ENCODE measurements at regions not wholly inside any gene's neighbourhood (a gene's known extent, or its start where the extent isn't known, plus 50 kb on each side); places are given as distances from the start of the nearest gene placed in this dataset.

DNA sequence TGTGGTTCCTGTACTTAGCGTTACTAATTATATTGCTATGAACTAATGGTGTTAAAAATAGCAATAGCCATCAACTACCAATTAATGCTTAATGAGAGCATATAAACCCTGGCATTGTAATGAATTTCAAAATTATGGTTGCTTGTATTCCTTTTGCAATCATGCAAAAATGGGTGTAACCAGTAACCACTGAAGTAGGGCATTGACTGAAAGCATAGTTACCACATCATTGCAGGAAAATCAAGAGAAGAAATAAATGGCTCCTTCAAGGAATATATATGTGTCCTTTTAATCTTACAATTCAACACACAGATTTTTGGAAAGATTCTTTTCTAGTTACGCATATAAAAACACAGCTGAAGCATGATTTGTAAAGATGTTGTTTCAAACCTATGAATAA, 328.3 kb upstream of the AGTR1 start:
- H2AK9ac ChIP-seq (replicated peaks; ENCODE audit: low read depth, low read length, poor library complexity), result no peak overlapping the region
- H3K27me3 ChIP-seq (ENCODE audit: control insufficient read depth, insufficient read depth, low read length), result no peaks in the 10 kb centered on the region
- H2BK120ac ChIP-seq (ENCODE audit: low read depth, low read length), result no peak overlapping the region
- no peak for DNase-seq
- no peak overlapping the region for H3K14ac ChIP-seq (replicated peaks; ENCODE audit: low read depth, low read length)
- no peak for ATAC-seq (ENCODE audit: low read depth)
- H3K36me3 ChIP-seq (ENCODE audit: control insufficient read depth, insufficient read depth, low read length), result no peaks in the 10 kb centered on the region
- no peak overlapping the region for H3K4me3 ChIP-seq (ENCODE audit: insufficient read depth, low read depth, low read length)
- TF ChIP-seq, protein P1, sequence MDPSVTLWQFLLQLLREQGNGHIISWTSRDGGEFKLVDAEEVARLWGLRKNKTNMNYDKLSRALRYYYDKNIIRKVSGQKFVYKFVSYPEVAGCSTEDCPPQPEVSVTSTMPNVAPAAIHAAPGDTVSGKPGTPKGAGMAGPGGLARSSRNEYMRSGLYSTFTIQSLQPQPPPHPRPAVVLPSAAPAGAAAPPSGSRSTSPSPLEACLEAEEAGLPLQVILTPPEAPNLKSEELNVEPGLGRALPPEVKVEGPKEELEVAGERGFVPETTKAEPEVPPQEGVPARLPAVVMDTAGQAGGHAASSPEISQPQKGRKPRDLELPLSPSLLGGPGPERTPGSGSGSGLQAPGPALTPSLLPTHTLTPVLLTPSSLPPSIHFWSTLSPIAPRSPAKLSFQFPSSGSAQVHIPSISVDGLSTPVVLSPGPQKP (IDR thresholded peaks at IDR 0.05; ENCODE audit: borderline replicate concordance, low read depth, low read length), result no peak
- TF ChIP-seq RAD21 (IDR thresholded peaks at IDR 0.05; ENCODE audit: low read length), result no peak
- no peak for TF ChIP-seq CEBPB (IDR thresholded peaks at IDR 0.05; ENCODE audit: low read depth, low read length)
- no peak for TF ChIP-seq NFE2L2 (IDR thresholded peaks at IDR 0.05; ENCODE audit: low read depth, low read length)
- TF ChIP-seq BHLHE40 (IDR thresholded peaks at IDR 0.05; ENCODE audit: low read depth, low read length), result no peak
- TF ChIP-seq SMC3 (IDR thresholded peaks at IDR 0.05; ENCODE audit: low read depth, low read length), result no peak
- TF ChIP-seq MAZ (IDR thresholded peaks at IDR 0.05; ENCODE audit: borderline replicate concordance, low read depth, low read length), result no peak
- TF ChIP-seq, protein P2, sequence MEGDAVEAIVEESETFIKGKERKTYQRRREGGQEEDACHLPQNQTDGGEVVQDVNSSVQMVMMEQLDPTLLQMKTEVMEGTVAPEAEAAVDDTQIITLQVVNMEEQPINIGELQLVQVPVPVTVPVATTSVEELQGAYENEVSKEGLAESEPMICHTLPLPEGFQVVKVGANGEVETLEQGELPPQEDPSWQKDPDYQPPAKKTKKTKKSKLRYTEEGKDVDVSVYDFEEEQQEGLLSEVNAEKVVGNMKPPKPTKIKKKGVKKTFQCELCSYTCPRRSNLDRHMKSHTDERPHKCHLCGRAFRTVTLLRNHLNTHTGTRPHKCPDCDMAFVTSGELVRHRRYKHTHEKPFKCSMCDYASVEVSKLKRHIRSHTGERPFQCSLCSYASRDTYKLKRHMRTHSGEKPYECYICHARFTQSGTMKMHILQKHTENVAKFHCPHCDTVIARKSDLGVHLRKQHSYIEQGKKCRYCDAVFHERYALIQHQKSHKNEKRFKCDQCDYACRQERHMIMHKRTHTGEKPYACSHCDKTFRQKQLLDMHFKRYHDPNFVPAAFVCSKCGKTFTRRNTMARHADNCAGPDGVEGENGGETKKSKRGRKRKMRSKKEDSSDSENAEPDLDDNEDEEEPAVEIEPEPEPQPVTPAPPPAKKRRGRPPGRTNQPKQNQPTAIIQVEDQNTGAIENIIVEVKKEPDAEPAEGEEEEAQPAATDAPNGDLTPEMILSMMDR (conservative IDR thresholded peaks at IDR 0.05; ENCODE audit: low read depth, low read length), result no peak
- TF ChIP-seq MAFK (IDR thresholded peaks at IDR 0.05; ENCODE audit: low read depth, low read length), result no peak
- TF ChIP-seq, protein P3, sequence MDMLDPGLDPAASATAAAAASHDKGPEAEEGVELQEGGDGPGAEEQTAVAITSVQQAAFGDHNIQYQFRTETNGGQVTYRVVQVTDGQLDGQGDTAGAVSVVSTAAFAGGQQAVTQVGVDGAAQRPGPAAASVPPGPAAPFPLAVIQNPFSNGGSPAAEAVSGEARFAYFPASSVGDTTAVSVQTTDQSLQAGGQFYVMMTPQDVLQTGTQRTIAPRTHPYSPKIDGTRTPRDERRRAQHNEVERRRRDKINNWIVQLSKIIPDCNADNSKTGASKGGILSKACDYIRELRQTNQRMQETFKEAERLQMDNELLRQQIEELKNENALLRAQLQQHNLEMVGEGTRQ (IDR thresholded peaks at IDR 0.05; ENCODE audit: low read depth, low read length), result no peak
- no peak for TF ChIP-seq POLR2A (IDR thresholded peaks at IDR 0.05; ENCODE audit: low read depth, low read length)
- TF ChIP-seq RCOR1 (IDR thresholded peaks at IDR 0.05; ENCODE audit: insufficient replicate concordance, low read length), result no peak
- TF ChIP-seq FOS (IDR thresholded peaks at IDR 0.05; ENCODE audit: low read depth, low read length), result no peak
- H2BK5ac ChIP-seq (ENCODE audit: low read depth, low read length, poor library complexity, severe bottlenecking), result no peak overlapping the region
- in situ Hi-C loops (cut with MboI; ENCODE audit: low sequenced_read_pairs) (loop anchor here (10.0 kb wide), 1 partner anchor 55 kb away; no protein-coding TSS in a partner anchor), dilution Hi-C loops (cut with HindIII; ENCODE audit: low sequenced_read_pairs, unreplicated experiment) (no loop called here), intact Hi-C loops (cut with micrococcal nuclease) (loop anchor here (10.0 kb wide), 1 partner anchor 295 kb away; no protein-coding TSS in a partner anchor)
- H3K23ac ChIP-seq (ENCODE audit: low read depth, low read length), result no peak overlapping the region
- no CpG with 5 or more reads among the region's 2 CpGs for WGBS, 2 experiments (ENCODE audit: extremely low coverage in 2 of 2, insufficient read length in 1 of 2)
- H4K91ac ChIP-seq (ENCODE audit: insufficient read depth, low read depth, low read length), result no peak overlapping the region
- no peaks in the 10 kb centered on the region for H3K9me3 ChIP-seq (ENCODE audit: control insufficient read depth, insufficient read depth, low read length)
- H3K27ac ChIP-seq (ENCODE audit: insufficient read depth, low read length), result no peak overlapping the region
- no peak overlapping the region for H3K4ac ChIP-seq (ENCODE audit: low read depth, low read length)
- no peak overlapping the region for H2AK5ac ChIP-seq (ENCODE audit: low read depth, low read length)
- POLR2A ChIA-PET (ENCODE audit: unreplicated experiment), result no interaction called here
- H3K4me2 ChIP-seq (ENCODE audit: low read depth, low read length), result no peak overlapping the region
- H4K8ac ChIP-seq (ENCODE audit: low read depth in 2 of 2, low read length in 2 of 2), result no peak overlapping the region
- no peak overlapping the region for H2BK15ac ChIP-seq (ENCODE audit: low read depth, low read length)
- no peak overlapping the region for H4K5ac ChIP-seq (ENCODE audit: low read depth, low read length)
- H3K4me1 ChIP-seq (ENCODE audit: control insufficient read depth, insufficient read depth, low read length), result no peaks in the 10 kb centered on the region
- H3K79me1 ChIP-seq (ENCODE audit: low read depth in 1 of 2, low read length in 2 of 2), result no peaks in the 10 kb centered on the region
- no peak overlapping the region for H3K56ac ChIP-seq (ENCODE audit: extremely low read depth, insufficient read depth, low read length)
- no peaks in the 10 kb centered on the region for H4K20me1 ChIP-seq (ENCODE audit: insufficient read depth, low read length)
- H2AFZ ChIP-seq (replicated peaks; ENCODE audit: low read length, poor library complexity), result no peak overlapping the region
- H2BK20ac ChIP-seq (ENCODE audit: low read depth, low read length), result no peak overlapping the region
- no peak overlapping the region for H3K9ac ChIP-seq (ENCODE audit: low read depth, low read length)
- no peak overlapping the region for H3K18ac ChIP-seq (ENCODE audit: low read depth, low read length)
- CTCF ChIA-PET, result interaction anchor here (1.4 kb wide), 1 partner anchor 10 kb away, joined by 3 read pairs; no protein-coding TSS in a partner anchor
- H3K9me1 ChIP-seq (ENCODE audit: insufficient read depth, low read length), result no peaks in the 10 kb centered on the region
- BruUV-seq (replicated peaks), result no TSS peak

Measured in IMR-90 (cell line).